DOHH2 (cell line): ENCODE measurements at regions not wholly inside any gene's neighbourhood (a gene's known extent, or its start where the extent isn't known, plus 50 kb on each side); places are given as distances from the start of the nearest gene placed in this dataset.

ENCODE experiments used
- EZH2phosphoT487 ChIP-seq: fragments of 200-600 bp; sonication (generic); IDR thresholded peaks from 2 replicates; pipeline ENCODE4 v1.6.1; 2017; ENCODE audit warnings: borderline replicate concordance, mild to moderate bottlenecking, antibody characterized with exemption, low read length, moderate library complexity, mixed read lengths
- TF ChIP-seq, protein P1 (sequence below): fragments of 200-600 bp; sonication (generic); IDR thresholded peaks from one replicate; pipeline ENCODE4 v1.5.1; 2014; ENCODE audit warnings: antibody characterized with exemption, mild to moderate bottlenecking, low read depth, low read length; ENCODE audit not compliant: poor library complexity, severe bottlenecking

DNA sequence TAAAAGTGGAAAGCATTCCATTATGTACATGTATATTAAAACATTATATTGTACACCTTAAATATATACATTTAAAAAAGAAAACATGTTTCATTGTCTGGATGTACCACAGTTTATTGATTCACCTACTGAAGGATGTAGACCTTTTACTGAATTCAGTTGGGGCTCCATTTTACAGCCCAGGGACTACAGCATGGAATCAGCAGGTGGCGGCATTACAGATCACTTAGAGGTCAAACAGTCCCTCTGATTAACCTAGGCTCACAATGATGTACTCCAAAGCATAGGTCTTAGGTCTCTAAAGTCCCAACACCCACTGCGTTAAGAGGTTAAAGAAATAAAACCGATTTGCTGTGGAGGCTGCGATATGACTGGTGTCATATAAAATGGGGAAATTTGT, 490.9 kb downstream of the SHISA9 start:
- TF ChIP-seq, protein P1, sequence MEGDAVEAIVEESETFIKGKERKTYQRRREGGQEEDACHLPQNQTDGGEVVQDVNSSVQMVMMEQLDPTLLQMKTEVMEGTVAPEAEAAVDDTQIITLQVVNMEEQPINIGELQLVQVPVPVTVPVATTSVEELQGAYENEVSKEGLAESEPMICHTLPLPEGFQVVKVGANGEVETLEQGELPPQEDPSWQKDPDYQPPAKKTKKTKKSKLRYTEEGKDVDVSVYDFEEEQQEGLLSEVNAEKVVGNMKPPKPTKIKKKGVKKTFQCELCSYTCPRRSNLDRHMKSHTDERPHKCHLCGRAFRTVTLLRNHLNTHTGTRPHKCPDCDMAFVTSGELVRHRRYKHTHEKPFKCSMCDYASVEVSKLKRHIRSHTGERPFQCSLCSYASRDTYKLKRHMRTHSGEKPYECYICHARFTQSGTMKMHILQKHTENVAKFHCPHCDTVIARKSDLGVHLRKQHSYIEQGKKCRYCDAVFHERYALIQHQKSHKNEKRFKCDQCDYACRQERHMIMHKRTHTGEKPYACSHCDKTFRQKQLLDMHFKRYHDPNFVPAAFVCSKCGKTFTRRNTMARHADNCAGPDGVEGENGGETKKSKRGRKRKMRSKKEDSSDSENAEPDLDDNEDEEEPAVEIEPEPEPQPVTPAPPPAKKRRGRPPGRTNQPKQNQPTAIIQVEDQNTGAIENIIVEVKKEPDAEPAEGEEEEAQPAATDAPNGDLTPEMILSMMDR = no peak
- no peak for TF ChIP-seq EZH2phosphoT487
